Neuronal stem cell (in vitro differentiated cells): ENCODE measurements at regions not wholly inside any gene's neighbourhood (a gene's known extent, or its start where the extent isn't known, plus 50 kb on each side); places are given as distances from the start of the nearest gene placed in this dataset.
A peak's percentile ranks its signal among the peaks of the same experiment; 100 is the strongest.

Experiments
- DNase-seq: peaks from one replicate; pipeline ENCODE4 v3.0.0-alpha.2; 2013; ENCODE audit warnings: low spot score
- H2AFZ ChIP-seq: one replicate; pipeline ENCODE4 v1.6.1; 2013; ENCODE audit warnings: mild to moderate bottlenecking, low read length, inconsistent platforms
- H2AK5ac ChIP-seq: 2 replicates; pipeline ENCODE4 v1.6.1; 2013; ENCODE audit warnings: low read depth, mild to moderate bottlenecking, inconsistent platforms, low read length, moderate library complexity, mixed read lengths
- H2BK120ac ChIP-seq: 2 replicates; pipeline ENCODE4 v1.6.1; 2013; ENCODE audit warnings: low read depth, mild to moderate bottlenecking, inconsistent platforms, low read length, moderate library complexity, mixed read lengths
- H2BK12ac ChIP-seq: one replicate; pipeline ENCODE4 v1.6.1; 2013; ENCODE audit warnings: low read length, inconsistent platforms
- H2BK15ac ChIP-seq: 2 replicates; pipeline ENCODE4 v1.6.1; 2013; ENCODE audit warnings: mild to moderate bottlenecking, low read length, inconsistent platforms, mixed read lengths
- H2BK5ac ChIP-seq: one replicate; pipeline ENCODE4 v1.6.1; 2013; ENCODE audit warnings: inconsistent platforms, mild to moderate bottlenecking, low read length, moderate library complexity
- H3K14ac ChIP-seq: one replicate; pipeline ENCODE4 v1.6.1; 2013; ENCODE audit warnings: low read length, inconsistent platforms
- H3K18ac ChIP-seq: 2 replicates; pipeline ENCODE4 v1.6.1; 2013; ENCODE audit warnings: low read length, inconsistent platforms
- H3K23ac ChIP-seq: 2 replicates; pipeline ENCODE4 v1.6.1; 2013; ENCODE audit warnings: low read depth, mild to moderate bottlenecking, mixed read lengths, low read length, inconsistent platforms; ENCODE audit not compliant: poor library complexity
- H3K27ac ChIP-seq: replicated peaks from 3 replicates; pipeline ENCODE4 v1.5.1; 2013; ENCODE audit warnings: low read length, inconsistent platforms
- H3K27me3 ChIP-seq, 3 experiments: 2 replicates each; pipeline ENCODE4 v1.6.1; 2013; ENCODE audit warnings: low read length in 3 of 3, mild to moderate bottlenecking in 2 of 3, inconsistent platforms in 1 of 3, low read depth in 1 of 3, mixed read lengths in 1 of 3, moderate library complexity in 1 of 3; ENCODE audit not compliant: control insufficient read depth in 3 of 3, insufficient read depth in 3 of 3
- H3K36me3 ChIP-seq, 2 donors: replicated peaks in 1 of 2; 2 replicates each; pipeline ENCODE4 v1.6.1; 2013; ENCODE audit warnings: low read length in 2 of 2; ENCODE audit not compliant: control insufficient read depth in 2 of 2, insufficient read depth in 2 of 2
- H3K4ac ChIP-seq: 2 replicates; pipeline ENCODE4 v1.6.1; 2013; ENCODE audit warnings: inconsistent platforms, mild to moderate bottlenecking, low read length, moderate library complexity
- H3K4me1 ChIP-seq, 2 donors: 1 replicate in 1 of 2; 2 replicates in 1 of 2; pipeline ENCODE4 v1.6.1; 2013; ENCODE audit warnings: low read length in 2 of 2, low read depth in 1 of 2; ENCODE audit not compliant: control insufficient read depth in 2 of 2, insufficient read depth in 1 of 2
- H3K4me2 ChIP-seq: one replicate; pipeline ENCODE4 v1.6.1; 2013; ENCODE audit warnings: mild to moderate bottlenecking, low read length, inconsistent platforms; ENCODE audit not compliant: insufficient read depth, poor library complexity, severe bottlenecking
- H3K4me3 ChIP-seq, 2 donors: 2 replicates each; pipeline ENCODE4 v1.5.1; 2013; ENCODE audit warnings: low read length in 2 of 2, mild to moderate bottlenecking in 2 of 2, inconsistent platforms in 1 of 2, moderate library complexity in 1 of 2
- H3K79me1 ChIP-seq: one replicate; pipeline ENCODE4 v1.6.1; 2013; ENCODE audit warnings: low read depth, mild to moderate bottlenecking, inconsistent platforms, low read length, moderate library complexity
- H3K9ac ChIP-seq: one replicate; pipeline ENCODE4 v1.6.1; 2013; ENCODE audit warnings: mild to moderate bottlenecking, low read depth, low read length, inconsistent platforms; ENCODE audit not compliant: poor library complexity
- H3K9me3 ChIP-seq, 2 donors: replicated peaks in 1 of 2; 2 replicates each; pipeline versions ENCODE3 to v1.6.1; 2013; ENCODE audit warnings: low read length in 2 of 2, mild to moderate bottlenecking in 2 of 2, inconsistent platforms in 1 of 2, low read depth in 1 of 2, mixed read lengths in 1 of 2, moderate library complexity in 1 of 2; ENCODE audit not compliant: control insufficient read depth in 2 of 2, insufficient read depth in 1 of 2
- H4K8ac ChIP-seq: one replicate; pipeline ENCODE4 v1.6.1; 2013; ENCODE audit warnings: low read depth, mild to moderate bottlenecking, inconsistent platforms, low read length, moderate library complexity
- H4K91ac ChIP-seq: one replicate; pipeline ENCODE4 v1.6.1; 2013; ENCODE audit warnings: low read length, low read depth, mild to moderate bottlenecking, inconsistent platforms; ENCODE audit not compliant: poor library complexity
- WGBS, 2 donors: extraction: QIAGEN DNeasy Blood & Tissue Kit; methylation state at CpG; one replicate each; pipeline ENCODE4 v1.1.7; 2013; ENCODE audit warnings: missing lambda C conversion rate in 2 of 2, mixed read lengths in 1 of 2; ENCODE audit not compliant: insufficient read length in 2 of 2, insufficient replicate concordance in 1 of 2; ENCODE audit errors: extremely low coverage in 2 of 2; 5-methylcytosine and 5-hydroxymethylcytosine counted together

GRCh38 chr18:75643083-75643482 is 215.6 kb upstream of the SMIM21 start:
- Histone ChIP-seq H3K27me3 (peaks cover 0 to 5% (median 0%) of the 10 kb centered on the region in 3 experiments), H3K9me3 (peaks cover 0 to 2% of the 10 kb centered on the region in 2 donors), H3K4me2 (no peak overlapping the region), H3K18ac (no peak overlapping the region), H2BK5ac (no peak overlapping the region), H3K4me1 (peaks cover 5 to 7% of the 10 kb centered on the region in 2 donors), H3K23ac (no peak overlapping the region), H3K79me1 (no peaks in the 10 kb centered on the region), H3K14ac (no peak overlapping the region), H3K4ac (no peak overlapping the region), H3K36me3 (no peaks in the 10 kb centered on the region), H3K4me3 (no peak overlapping the region), H3K9ac (no peak overlapping the region), H3K27ac (no peak overlapping the region), H2BK12ac (no peak overlapping the region), H2BK15ac (no peak overlapping the region), H2AK5ac (no peak overlapping the region), H4K91ac (peak overlapping the region; percentile 61), H4K8ac (no peak overlapping the region), H2BK120ac (no peak overlapping the region), H2AFZ (no peak overlapping the region)
- WGBS, 2 donors = no CpG with 5 or more reads among the region's 6 CpGs
- DNase-seq = no peak

GRCh38 chr18:75639472-75639831 is 211.9 kb upstream of the SMIM21 start:
- Histone ChIP-seq H3K4me3 (no peak overlapping the region), H3K27ac (no peak overlapping the region)
- no CpG with 5 or more reads among the region's 8 CpGs for WGBS, 2 donors

GRCh38 chr18:75638776-75639471 is 211.4 kb upstream of the SMIM21 start:
- peaks cover 5 to 7% of the 10 kb centered on the region in 2 donors for H3K4me1 ChIP-seq

More at GRCh38 chr18:75639472-75639831, 211.9 kb upstream of the SMIM21 start:
- Histone ChIP-seq H3K9me3 (no peaks in the 10 kb centered on the region), H2AFZ (peak overlapping the region; percentile 92), H3K14ac (no peak overlapping the region), H3K36me3 (no peaks in the 10 kb centered on the region), H3K9ac (no peak overlapping the region), H3K4me2 (no peak overlapping the region), H3K79me1 (no peaks in the 10 kb centered on the region), H4K8ac (no peak overlapping the region), H4K91ac (no peak overlapping the region), H2BK120ac (no peak overlapping the region), H3K18ac (no peak overlapping the region), H3K27me3 (peaks cover 0 to 10% (median 0%) of the 10 kb centered on the region in 3 experiments), H3K23ac (no peak overlapping the region), H2BK12ac (no peak overlapping the region), H2BK5ac (no peak overlapping the region), H3K4ac (no peak overlapping the region), H2AK5ac (no peak overlapping the region), H2BK15ac (no peak overlapping the region), H3K4me1 (peaks cover 5 to 7% of the 10 kb centered on the region in 2 donors)
- no peak for DNase-seq

GRCh38 chr18:75638223-75638775 is 210.8 kb upstream of the SMIM21 start:
- H4K91ac ChIP-seq = no peak overlapping the region
- no peak overlapping the region for H2AK5ac ChIP-seq
- no peak overlapping the region for H3K23ac ChIP-seq
- no peak overlapping the region for H3K9ac ChIP-seq
- no peaks in the 10 kb centered on the region for H3K36me3 ChIP-seq
- no peak overlapping the region for H3K18ac ChIP-seq
- H3K4me1 ChIP-seq = peaks cover 5 to 7% of the 10 kb centered on the region in 2 donors
- no peaks in the 10 kb centered on the region for H3K9me3 ChIP-seq
- H3K4ac ChIP-seq = no peak overlapping the region
- H3K4me2 ChIP-seq = no peak overlapping the region
- H3K14ac ChIP-seq = peak overlapping the region; percentile 2
- no peak overlapping the region for H3K27ac ChIP-seq
- H3K4me3 ChIP-seq = peak overlapping the region in 1 of 2 donors; percentile 38
- peak overlapping the region; percentile 92 for H2AFZ ChIP-seq
- peaks cover 0 to 10% (median 0%) of the 10 kb centered on the region in 3 experiments for H3K27me3 ChIP-seq
- no peak overlapping the region for H2BK5ac ChIP-seq
- H2BK120ac ChIP-seq = no peak overlapping the region
- H4K8ac ChIP-seq = no peak overlapping the region
- no peak overlapping the region for H2BK15ac ChIP-seq
- DNase-seq = no peak
- no peak overlapping the region for H2BK12ac ChIP-seq
- no peaks in the 10 kb centered on the region for H3K79me1 ChIP-seq
- WGBS, 2 donors = no CpG with 5 or more reads among the region's 16 CpGs

More at GRCh38 chr18:75638776-75639471, 211.4 kb upstream of the SMIM21 start:
- Histone ChIP-seq H3K27me3 (peaks cover 0 to 10% (median 0%) of the 10 kb centered on the region in 3 experiments), H3K27ac (no peak overlapping the region), H2BK12ac (no peak overlapping the region), H2AK5ac (no peak overlapping the region), H3K9me3 (no peaks in the 10 kb centered on the region), H3K4ac (no peak overlapping the region), H3K36me3 (no peaks in the 10 kb centered on the region), H4K8ac (peak overlapping the region; percentile 26), H3K18ac (peak overlapping the region; percentile 73), H3K23ac (no peak overlapping the region), H3K4me3 (peak overlapping the region in 1 of 2 donors; percentile 38), H2BK120ac (no peak overlapping the region), H2AFZ (peak overlapping the region; percentile 92), H4K91ac (no peak overlapping the region), H2BK5ac (no peak overlapping the region), H2BK15ac (no peak overlapping the region), H3K4me2 (no peak overlapping the region), H3K79me1 (no peaks in the 10 kb centered on the region), H3K9ac (no peak overlapping the region), H3K14ac (no peak overlapping the region)
- no CpG with 5 or more reads among the region's 24 CpGs for whole genome bisulfite sequencing, 2 donors
- peak; percentile 15 for DNase-seq
